Fibroblast of mammary gland (primary cell): ENCODE measurements at regions not wholly inside any gene's neighbourhood (a gene's known extent, or its start where the extent isn't known, plus 50 kb on each side); places are given as distances from the start of the nearest gene placed in this dataset.

Experiments used
- DNase-seq: peaks from one replicate; pipeline ENCODE4 v3.0.0-alpha.2; 2010; ENCODE audit warnings: low read depth
- H3K4me3 ChIP-seq: 2 replicates; pipeline ENCODE4 v1.5.1; 2011; ENCODE audit warnings: low read depth, mild to moderate bottlenecking, low read length, moderate library complexity; ENCODE audit not compliant: control insufficient read depth
- TF ChIP-seq, protein P1 (sequence below): conservative IDR thresholded peaks from 2 replicates; pipeline ENCODE4 v1.5.1; 2011; ENCODE audit warnings: low read depth, low read length, inconsistent platforms; ENCODE audit not compliant: control insufficient read depth, insufficient read depth

DNA sequence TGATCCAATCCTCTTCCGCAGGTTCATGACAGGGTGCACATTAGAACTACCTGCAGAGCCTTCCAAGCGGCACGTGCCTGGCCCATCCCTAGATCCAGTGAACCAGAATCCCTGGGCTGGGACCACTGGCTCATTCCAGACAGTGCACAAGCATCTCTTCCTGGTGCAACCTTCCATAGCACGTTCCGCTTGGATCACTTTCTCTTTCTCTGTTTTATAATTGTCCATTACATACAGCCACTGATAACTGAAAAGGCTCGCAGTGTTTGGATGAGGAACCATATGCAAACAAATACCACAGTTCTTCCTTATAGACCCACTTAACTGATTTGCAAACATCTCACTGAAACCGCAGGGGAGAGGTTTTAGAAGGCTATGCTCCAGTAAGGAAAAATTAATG lies 59.6 kb upstream of the DDR1 start:
- H3K4me3 ChIP-seq = no peak overlapping the region
- no peak for DNase-seq
- TF ChIP-seq, protein P1, sequence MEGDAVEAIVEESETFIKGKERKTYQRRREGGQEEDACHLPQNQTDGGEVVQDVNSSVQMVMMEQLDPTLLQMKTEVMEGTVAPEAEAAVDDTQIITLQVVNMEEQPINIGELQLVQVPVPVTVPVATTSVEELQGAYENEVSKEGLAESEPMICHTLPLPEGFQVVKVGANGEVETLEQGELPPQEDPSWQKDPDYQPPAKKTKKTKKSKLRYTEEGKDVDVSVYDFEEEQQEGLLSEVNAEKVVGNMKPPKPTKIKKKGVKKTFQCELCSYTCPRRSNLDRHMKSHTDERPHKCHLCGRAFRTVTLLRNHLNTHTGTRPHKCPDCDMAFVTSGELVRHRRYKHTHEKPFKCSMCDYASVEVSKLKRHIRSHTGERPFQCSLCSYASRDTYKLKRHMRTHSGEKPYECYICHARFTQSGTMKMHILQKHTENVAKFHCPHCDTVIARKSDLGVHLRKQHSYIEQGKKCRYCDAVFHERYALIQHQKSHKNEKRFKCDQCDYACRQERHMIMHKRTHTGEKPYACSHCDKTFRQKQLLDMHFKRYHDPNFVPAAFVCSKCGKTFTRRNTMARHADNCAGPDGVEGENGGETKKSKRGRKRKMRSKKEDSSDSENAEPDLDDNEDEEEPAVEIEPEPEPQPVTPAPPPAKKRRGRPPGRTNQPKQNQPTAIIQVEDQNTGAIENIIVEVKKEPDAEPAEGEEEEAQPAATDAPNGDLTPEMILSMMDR = no peak

DNA sequence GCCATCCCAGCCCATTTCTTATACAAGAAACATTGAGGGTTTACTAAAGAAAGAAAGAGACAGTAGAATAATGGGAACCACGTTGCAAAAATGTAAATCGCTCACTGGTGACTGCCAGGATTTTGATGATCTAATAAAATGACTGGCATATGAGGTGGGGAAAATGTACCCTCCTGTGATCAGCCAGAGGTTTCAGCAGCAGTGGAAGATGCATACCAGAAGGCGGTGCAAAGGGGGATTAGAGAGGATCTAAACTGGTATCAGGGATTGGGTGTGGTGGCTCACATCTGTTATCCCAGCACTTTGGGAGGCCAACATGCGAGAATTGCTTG lies 60.8 kb upstream of the DDR1 start:
- DNase-seq = no peak
- H3K4me3 ChIP-seq = no peak overlapping the region
- TF ChIP-seq, protein P1 = no peak

DNA sequence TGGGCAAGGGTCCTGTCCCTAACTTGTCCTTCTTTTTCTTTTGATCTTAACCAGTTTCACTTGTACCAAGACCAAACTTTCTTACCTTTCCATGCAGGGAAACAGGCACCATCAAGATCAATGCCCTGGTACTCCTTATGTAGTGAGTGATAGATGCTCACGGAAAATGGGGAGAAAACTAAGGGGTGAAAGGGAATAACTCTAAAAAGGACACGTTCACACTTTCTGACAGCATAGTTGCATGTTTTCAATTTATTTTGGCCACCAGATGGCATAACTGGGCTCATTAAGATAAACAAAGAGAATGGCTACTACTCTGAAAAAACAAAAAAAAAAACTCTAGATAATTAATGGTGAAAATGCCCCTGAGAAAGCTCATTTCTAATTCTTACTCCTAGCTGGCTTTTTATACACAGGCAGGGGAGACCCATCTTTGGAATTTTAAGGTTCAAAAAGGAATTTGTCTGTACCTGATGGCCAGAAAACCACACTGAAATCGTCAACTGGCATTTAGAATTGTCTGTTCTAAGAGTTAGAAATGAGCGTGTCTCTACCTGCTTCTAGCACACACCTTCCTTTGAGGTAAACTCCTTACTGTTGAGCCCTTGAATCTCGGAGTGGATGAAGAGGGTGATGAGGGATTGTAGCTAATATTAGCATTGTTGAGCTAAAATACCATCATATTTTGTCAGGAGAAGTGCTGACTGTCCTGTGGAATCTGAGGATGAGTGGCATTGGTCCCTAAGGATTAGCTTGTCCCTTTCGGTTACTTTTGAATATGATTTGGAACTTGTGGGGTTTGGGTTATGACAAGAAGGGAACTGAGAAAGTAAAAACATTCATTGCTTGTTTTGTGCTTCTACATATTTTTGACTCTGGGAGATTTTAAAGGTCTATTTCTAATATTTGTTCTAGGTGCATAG lies 62.2 kb upstream of the DDR1 start:
- DNase-seq = peak; percentile 51
- no peak overlapping the region for H3K4me3 ChIP-seq
- TF ChIP-seq, protein P1 = peak; percentile 57

GRCh38 chr6:30820193-30820592 lies 64.1 kb upstream of the DDR1 start:
- TF ChIP-seq, protein P1 = peak; percentile 8
- DNase-seq = peak; percentile 81
- H3K4me3 ChIP-seq = no peak overlapping the region

DNA sequence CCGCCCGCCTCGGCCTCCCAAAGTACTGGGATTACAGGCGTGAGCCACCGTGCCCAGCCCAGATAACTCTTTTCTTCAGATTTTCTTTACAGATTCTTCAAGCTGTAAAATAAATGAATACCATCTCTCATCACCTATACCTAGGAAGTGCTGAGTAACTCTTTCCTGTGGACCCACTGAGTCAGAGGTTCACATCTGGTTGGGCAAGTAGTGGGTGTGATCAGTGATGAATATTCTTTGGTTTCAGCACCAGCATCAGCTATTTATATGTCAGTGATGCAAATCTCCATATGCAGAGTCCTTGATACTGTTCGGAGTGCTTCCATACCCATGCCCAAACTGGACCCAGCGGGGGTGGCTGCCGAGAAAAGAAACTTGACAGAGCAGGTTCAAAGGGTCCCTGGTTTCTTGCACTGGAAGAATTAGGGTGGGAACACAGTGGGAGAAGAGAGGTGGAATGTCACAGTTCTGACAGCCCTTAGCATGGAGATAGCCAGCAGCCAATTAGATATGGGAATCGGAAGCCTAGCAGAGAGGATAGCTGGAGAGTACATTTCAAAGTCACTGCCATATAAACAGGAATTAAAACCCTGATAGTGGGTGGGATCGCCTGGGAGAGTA lies 64.9 kb upstream of the DDR1 start:
- H3K4me3 ChIP-seq = no peak overlapping the region
- TF ChIP-seq, protein P1 = no peak
- DNase-seq = peak; percentile 80

GRCh38 chr6:30818391-30818841 lies 65.9 kb upstream of the DDR1 start:
- TF ChIP-seq, protein P1 = no peak
- H3K4me3 ChIP-seq = no peak overlapping the region
- peak; percentile 88 for DNase-seq
